22Rv1 (cell line): ENCODE measurements at regions not wholly inside any gene's neighbourhood (a gene's known extent, or its start where the extent isn't known, plus 50 kb on each side); places are given as distances from the start of the nearest gene placed in this dataset.

Experiments used
- H3K27ac ChIP-seq: fragments of 450-650 bp; 2 replicates; pipeline ENCODE4 v1.5.1; 2017
- CTCF ChIP-seq: fragments of 450-650 bp; IDR thresholded peaks from 2 replicates; pipeline ENCODE4 v1.5.1; 2017; ENCODE audit warnings: mild to moderate bottlenecking
- ZFX ChIP-seq: fragments of 450-650 bp; IDR thresholded peaks from 2 replicates; pipeline ENCODE4 v1.6.1; 2017; ENCODE audit warnings: antibody characterized with exemption, borderline replicate concordance

- no peak overlapping the region for H3K27ac ChIP-seq
Observed at GRCh38 chr15:39172380-39173281, 408.2 kb upstream of the THBS1 start.

GRCh38 chr15:39173426-39173825, 407.5 kb upstream of the THBS1 start:
- TF ChIP-seq CTCF (no peak), ZFX (no peak)
- H3K27ac ChIP-seq: no peak overlapping the region

More at GRCh38 chr15:39172380-39173281, 408.2 kb upstream of the THBS1 start:
- TF ChIP-seq ZFX: no peak
- no peak for TF ChIP-seq CTCF

- TF ChIP-seq ZFX (no peak), CTCF (no peak)
- H3K27ac ChIP-seq: no peak overlapping the region
Observed at GRCh38 chr15:39174332-39174731, 406.5 kb upstream of the THBS1 start.

GRCh38 chr15:39176030-39176429, 404.8 kb upstream of the THBS1 start:
- TF ChIP-seq CTCF: no peak
- no peak for TF ChIP-seq ZFX
- no peak overlapping the region for H3K27ac ChIP-seq

- TF ChIP-seq CTCF (no peak), ZFX (no peak)
Observed at GRCh38 chr15:39177561-39177960, 403.3 kb upstream of the THBS1 start.

GRCh38 chr15:39180030-39180429, 400.8 kb upstream of the THBS1 start:
- H3K27ac ChIP-seq: no peak overlapping the region
- TF ChIP-seq ZFX: no peak
- TF ChIP-seq CTCF: no peak

More at GRCh38 chr15:39177561-39177960, 403.3 kb upstream of the THBS1 start:
- H3K27ac ChIP-seq: no peak overlapping the region

GRCh38 chr15:39180483-39180933, 400.4 kb upstream of the THBS1 start:
- H3K27ac ChIP-seq: no peak overlapping the region
- TF ChIP-seq CTCF (no peak), ZFX (no peak)
